Fibroblast of peridontal ligament (primary cell): ENCODE measurements at regions not wholly inside any gene's neighbourhood (a gene's known extent, or its start where the extent isn't known, plus 50 kb on each side); places are given as distances from the start of the nearest gene placed in this dataset.

Source experiments
- DNase-seq: peaks from one replicate; pipeline ENCODE4 v3.0.0-alpha.2; 2010; ENCODE audit errors: extremely low read depth

GRCh38 chr18:76202322-76202721 lies 292.7 kb downstream of the ZNF516 start:
- DNase-seq, result no peak

GRCh38 chr18:76195601-76196000 lies 299.4 kb downstream of the ZNF516 start:
- no peak for DNase-seq

DNA sequence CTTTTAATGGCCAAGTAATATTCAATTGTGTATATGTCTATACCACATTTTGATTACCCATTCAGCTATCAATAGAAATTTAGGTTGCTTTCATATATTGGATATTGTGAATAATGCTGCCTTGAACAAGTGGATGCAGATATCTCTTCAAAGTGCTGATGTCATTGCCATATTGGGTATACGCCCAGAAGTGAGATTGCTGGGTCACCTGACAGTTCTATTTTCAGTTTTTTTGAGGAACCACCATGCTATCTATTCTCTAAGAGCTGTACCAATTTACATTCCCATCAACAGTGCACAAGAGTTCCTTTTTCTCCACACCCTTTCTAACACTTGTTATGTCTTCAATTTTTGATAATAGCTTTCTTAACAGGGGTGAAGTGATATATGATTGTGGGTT lies 306.9 kb downstream of the ZNF516 start:
- DNase-seq, result no peak

DNA sequence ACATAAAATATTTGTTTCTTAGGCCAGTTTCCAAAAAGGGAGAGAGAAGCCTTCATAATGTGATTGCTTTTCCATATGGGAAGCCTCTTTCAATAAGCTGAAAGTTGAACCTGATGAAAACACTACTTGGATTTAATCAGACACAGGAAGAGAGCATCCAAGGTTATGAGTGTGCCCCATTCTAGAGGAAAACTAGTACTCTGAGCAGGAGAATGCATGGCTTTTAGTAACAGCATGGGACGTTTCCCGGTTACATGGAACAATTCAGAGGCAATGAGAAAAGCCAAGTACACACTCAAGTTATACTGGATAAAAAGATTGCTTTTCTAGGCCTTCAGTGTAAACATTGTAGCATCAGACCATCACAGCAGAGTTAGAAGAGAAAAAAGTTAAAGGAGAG lies 315.8 kb downstream of the ZNF516 start:
- DNase-seq, result no peak

GRCh38 chr18:76177160-76177559 lies 317.9 kb downstream of the ZNF516 start:
- DNase-seq, result no peak

GRCh38 chr18:76174451-76174850 lies 320.6 kb downstream of the ZNF516 start:
- DNase-seq, result no peak

DNA sequence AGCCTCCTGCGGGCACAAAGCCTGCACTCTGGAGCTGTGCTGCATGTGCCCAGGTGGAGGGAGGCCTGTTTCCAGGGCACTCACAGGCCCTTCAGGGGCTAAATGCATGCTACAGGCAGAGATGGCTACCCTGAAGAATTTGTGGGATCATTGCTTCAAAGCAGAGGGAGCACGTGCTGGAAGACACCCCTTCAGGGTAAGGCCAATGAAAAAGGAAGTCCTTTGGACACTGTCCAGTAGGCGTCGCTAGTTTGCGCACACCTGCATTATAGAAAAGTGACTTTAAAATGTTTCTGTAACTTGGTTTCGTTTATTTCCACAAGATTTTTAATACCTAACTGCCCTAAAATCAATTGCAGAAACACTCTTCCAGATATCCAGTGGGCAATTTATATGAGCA lies 325.3 kb downstream of the ZNF516 start:
- no peak for DNase-seq

DNA sequence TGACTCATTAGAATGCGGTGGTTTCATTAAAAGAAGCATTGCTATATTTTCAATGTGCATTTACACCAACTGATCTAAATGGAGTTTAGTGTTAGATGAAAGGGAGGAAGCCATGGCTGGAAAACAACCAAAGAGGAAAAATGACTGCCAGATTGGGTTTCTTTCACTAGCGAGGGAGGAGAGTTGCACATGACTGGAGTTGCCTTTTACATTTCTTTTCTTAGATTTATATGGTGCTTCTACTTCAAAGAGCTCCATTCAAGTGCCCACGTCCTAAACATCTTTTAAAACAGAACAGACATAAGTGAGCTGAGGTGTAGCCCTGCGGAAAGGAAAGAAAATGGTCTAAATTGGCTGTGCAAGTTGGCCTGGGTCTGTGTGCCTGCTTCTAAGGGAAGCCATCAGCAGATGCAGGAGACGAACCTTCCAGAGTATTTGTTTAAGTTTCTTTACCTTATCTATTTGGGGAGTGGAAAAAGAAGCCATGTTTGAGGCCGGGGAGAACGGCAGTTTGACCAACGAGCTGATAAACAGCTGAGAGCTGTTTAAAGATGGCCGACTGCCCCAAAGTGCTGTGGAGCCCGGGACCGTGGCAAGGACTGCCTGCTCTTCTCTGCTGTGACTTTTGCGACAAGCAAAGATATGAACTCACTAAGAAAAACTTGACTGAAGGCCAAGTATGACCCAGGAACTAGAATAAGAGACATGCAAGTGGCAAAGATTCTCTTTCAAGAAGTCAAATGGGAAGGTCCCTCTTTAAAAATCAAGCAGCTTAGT lies 327.0 kb downstream of the ZNF516 start:
- DNase-seq, result no peak

GRCh38 chr18:76167410-76167809 lies 327.6 kb downstream of the ZNF516 start:
- no peak for DNase-seq

GRCh38 chr18:76162886-76163285 lies 332.2 kb downstream of the ZNF516 start:
- DNase-seq, result no peak

GRCh38 chr18:76161983-76162382 lies 333.1 kb downstream of the ZNF516 start:
- no peak for DNase-seq

DNA sequence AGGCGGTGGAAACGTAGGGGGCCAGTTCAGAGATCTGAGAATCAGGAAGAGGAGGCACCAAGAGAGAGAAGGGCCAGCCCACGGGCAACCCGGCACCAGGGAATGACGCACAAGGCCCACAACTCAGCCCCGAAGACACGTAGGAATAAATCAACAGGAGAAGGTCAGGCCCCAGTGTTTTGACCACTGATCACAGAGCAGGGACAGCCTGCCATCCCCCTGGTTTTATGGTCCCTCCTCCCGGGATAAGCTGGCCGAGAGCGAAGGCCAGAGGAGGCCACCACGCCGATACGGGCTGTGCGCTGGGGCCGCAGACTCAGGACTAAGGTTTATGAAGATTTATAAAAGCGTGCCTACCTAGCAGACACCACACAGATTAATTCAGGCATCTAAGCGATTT lies 341.4 kb downstream of the ZNF516 start:
- no peak for DNase-seq

- DNase-seq, result no peak
Measured at GRCh38 chr18:76149734-76150133, 345.3 kb downstream of the ZNF516 start.

GRCh38 chr18:76149284-76149683 lies 345.8 kb downstream of the ZNF516 start:
- no peak for DNase-seq

DNA sequence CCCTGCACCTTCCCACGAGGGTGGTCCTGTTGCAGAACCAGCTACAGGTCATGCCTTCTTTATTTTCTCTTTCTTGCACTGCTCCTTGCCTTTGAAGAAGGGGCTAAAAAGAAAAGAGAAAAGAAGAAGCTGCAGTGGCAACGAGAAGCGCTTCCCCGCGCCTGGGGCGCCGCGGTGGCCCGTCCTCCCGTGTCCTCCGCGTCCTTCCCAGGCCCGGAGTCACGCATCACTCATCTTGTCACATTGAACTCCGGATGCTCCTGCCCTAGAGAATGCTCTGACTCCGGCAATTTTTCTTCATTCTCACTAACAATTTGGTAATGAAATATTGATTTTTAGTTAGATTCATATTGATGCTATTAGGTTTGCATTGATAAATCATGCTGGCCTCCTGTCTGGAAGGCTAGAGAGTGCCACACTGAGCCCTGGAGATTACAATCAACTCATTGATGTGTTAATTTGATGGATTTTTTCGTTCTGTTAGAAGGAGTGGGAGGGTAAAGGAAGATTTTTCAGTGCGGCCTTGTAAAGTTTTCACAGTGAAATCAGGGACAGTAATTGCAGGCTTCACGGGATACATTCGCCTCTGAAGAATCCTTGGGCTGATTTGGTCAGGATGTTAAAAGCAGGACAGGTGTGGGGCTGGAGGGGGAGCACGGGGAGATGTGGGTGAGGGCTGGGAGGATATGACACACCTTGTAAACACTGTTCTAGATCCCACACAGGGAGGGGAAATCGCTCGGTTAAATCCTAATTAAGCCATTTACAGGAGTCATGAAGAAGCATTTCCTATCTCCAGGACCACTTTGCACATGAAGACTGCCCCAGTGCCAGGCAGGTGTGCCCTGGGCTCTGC lies 349.3 kb downstream of the ZNF516 start:
- no peak for DNase-seq

DNA sequence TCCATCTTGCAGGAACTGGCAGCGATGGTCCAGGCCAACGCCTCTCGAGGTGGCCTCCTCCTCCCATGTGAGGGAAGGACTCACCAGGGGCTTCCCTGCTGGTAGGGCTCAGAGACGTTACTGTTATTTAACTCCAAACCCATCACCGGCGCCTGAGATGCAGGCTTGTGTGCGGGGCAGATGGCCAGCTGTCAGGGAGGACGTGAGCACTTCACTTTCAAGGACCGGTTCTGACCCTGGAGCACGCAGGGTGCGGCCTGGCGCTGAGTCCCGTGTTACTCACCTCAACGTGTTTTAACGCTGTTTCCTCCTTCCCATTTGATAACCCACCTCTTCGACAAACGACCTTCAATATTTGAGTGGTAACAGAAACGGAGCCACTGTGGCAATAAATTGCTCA lies 350.2 kb downstream of the ZNF516 start:
- no peak for DNase-seq

- no peak for DNase-seq
Measured at GRCh38 chr18:76142611-76143010, 352.4 kb downstream of the ZNF516 start.

GRCh38 chr18:76139844-76140243 lies 355.2 kb downstream of the ZNF516 start:
- no peak for DNase-seq

DNA sequence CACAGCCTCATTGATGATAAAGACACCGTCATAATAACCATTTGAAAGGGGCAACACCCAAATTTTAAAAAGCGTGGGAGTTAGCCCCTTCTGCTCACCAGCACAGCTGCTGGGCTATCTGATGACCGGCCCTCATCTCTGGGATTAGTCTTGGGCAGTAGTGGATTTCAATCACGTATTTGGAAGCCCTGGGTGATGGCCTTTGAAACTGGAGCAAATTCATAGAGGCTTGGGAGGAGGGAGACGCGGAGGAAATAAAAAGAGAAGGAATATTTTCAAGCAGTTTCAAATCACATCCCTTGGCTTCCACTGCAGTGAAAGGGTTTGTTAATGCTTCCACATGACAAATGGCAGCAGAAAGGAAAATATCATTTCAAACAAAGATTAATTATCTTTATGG lies 357.8 kb downstream of the ZNF516 start:
- DNase-seq, result no peak

DNA sequence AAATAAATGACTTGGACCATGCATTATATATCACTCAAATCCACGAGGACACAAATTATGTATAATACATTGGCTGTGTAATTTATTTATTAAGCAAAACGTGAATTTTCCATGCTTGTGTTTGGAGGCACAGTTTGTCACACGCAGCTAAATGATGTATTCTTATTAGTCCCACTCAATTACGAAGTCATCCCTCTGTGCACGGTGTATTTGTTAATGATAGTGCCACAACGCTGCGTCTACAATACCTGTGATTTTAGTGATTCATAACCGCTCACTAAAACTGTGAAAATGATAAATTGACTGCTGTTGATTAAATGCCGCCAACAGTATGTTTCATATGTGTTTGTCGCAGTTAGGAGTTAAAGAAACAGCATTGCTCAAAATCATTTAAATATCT lies 358.3 kb downstream of the ZNF516 start:
- no peak for DNase-seq

DNA sequence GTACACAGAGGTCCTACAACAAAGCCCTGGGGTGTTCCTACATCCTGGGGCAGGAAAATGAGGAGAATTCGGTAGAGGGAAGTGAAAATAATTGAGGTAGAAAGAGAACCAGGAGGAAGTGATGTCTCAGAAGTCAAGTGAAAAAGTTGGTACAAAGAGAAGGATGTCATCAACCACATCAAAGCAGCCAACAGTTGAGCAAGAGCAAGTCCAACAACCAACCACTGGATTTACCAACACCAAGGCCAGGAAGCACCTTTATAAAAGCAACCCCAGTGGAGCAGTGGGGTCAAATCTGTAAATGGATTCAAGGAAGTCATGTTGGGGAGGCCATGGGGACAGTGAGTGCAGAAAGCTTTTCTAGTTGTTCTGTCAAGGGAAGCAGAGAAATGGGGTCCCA lies 360.4 kb downstream of the ZNF516 start:
- DNase-seq, result no peak

GRCh38 chr18:76133873-76134272 lies 361.2 kb downstream of the ZNF516 start:
- DNase-seq, result no peak

- DNase-seq, result peak; percentile 0
Measured at GRCh38 chr18:76131738-76132137, 363.3 kb downstream of the ZNF516 start.
